ENCODE measurements at regions not wholly inside any gene's neighbourhood (a gene's known extent, or its start where the extent isn't known, plus 50 kb on each side); places are given as distances from the start of the nearest gene placed in this dataset.

- DNase-seq (ENCODE audit: low read depth) = no peak
Observed at GRCh38 chr15:46316024-46316423, 681.2 kb downstream of the SQOR start.

DNA sequence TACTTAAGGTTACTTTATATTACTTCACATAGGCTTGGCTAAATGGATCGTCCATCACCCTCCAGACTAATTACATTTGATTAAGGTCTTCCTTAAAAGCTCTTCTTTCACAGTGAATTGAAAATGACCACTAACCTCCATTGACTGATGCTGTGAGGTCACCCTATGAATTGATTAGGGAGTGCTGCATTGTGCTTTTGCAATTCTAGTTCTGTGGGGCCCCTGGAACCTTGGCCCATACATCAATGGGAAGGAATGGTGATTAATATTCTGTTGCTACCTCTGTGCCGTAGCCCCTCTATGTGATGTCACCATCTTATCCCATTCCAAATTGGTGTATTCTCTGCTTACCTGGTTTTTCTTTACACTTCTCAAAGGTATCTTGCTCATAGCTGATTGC is 682.2 kb downstream of the SQOR start:
- no peak for DNase-seq (ENCODE audit: low read depth)

GRCh38 chr15:46322753-46323152 is 687.9 kb downstream of the SQOR start:
- no peak for DNase-seq (ENCODE audit: low read depth)

DNA sequence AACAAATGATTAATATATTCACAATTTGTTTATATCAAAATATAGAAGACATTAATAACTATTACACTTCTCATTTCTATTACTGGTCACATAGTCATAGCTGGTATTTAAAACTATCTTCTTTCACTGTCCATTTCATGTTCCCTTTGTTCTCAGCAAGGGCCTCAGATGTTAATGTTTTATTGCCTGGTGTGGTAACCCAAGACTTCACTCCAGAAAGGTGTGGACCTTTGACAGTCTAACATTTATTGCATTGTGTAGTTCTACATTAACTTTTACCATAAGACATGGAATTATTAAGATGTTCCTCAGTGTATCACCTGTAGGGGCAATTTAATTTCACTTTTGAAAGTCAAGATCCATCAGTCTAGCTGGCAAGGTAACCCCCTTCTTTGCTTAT is 691.3 kb downstream of the SQOR start:
- DNase-seq (ENCODE audit: low read depth) = no peak

DNA sequence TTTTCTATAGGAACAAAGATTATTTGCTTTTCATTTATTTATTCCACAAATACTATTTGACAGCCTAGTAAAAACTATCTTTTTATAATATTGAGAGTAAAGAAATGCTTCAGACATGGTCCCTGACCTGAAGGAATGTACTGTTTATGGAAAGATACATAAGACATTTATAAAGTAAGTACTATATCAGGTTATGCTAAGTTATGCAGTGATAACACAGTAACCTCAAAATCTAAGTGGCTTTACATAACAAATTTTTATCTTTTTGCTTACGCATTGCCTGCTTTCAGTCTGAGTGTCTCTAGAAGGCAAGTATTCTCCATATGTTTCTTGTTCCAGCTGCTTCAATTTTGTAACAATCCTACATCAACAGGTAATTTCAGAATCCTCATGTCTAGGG is 694.0 kb downstream of the SQOR start:
- no peak for DNase-seq (ENCODE audit: low read depth)

GRCh38 chr15:46329876-46330275 is 695.0 kb downstream of the SQOR start:
- no peak for DNase-seq (ENCODE audit: low read depth)

DNA sequence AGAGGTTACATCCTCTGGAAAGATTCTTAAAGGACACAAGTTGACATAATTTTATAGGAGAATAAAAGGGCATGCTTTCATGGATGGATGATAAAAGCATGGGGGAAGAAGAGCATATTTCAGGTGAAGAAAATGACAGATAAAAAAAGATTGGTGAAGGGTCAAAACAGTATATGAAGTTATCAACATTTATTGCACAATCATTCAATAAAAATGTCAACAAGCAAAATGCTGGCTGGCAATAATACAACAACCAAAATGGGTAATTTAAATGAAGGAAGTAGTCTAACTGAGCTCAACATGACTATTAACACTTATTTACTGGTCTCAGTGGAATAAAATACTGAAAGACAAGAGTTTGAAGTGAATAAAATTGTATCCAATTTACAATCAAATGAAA is 696.7 kb downstream of the SQOR start:
- DNase-seq (ENCODE audit: low read depth) = no peak

DNA sequence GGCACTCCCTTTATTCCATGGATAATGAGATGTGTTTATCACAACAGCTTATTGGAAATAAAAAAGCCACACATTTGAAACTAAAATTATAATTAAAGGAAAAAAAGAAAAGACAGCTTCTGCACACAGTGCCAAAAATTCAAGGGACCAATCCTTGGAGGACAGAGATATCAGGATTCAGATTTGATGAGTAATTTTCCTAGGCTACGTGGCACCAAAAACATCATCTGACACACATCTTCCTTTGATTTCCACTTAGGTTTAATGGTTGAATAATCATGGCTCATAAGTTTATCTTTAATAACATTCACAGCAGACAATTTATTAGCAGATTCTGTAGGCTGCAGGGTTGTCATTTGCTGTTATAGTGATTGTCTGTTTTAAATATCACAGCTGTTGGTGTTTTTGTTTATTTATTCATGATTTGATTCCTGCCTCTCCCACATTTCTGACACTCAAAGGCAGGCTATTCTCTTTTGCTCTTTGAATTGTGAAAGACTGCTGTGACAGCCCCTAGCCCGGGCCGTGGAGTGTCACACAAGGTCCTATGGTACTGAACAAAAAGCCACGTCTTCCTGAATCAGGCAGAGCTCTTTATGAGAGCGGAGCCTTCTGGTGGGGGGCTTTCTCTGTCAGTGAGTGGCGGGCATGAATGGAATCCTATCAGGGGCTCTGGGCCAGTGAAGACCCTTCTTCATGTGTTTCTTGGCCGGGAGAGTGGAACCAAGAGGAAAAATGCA is 708.5 kb downstream of the SQOR start:
- no peak for DNase-seq (ENCODE audit: low read depth)

- no peak for DNase-seq (ENCODE audit: low read depth)
Observed at GRCh38 chr15:46344115-46344724, 709.4 kb downstream of the SQOR start.

DNA sequence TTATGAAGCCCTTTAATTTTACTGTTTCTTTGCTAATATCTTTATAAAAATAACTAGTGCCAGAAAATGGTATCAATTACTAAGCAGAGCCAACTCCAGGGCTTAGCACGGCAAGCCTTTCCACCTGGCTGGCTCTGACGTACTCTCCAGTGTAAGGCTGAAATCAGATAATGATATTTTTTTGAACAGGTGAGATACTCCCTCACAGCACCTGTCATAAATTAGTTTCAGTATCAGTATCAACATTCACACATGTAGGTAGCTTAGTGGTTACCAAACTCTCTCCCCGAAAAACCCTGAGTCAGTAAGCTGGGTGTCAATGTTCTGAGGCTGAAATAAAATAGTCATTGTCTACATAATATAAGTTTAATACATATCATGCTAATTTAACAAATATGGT is 710.1 kb downstream of the SQOR start:
- no peak for DNase-seq (ENCODE audit: low read depth)

DNA sequence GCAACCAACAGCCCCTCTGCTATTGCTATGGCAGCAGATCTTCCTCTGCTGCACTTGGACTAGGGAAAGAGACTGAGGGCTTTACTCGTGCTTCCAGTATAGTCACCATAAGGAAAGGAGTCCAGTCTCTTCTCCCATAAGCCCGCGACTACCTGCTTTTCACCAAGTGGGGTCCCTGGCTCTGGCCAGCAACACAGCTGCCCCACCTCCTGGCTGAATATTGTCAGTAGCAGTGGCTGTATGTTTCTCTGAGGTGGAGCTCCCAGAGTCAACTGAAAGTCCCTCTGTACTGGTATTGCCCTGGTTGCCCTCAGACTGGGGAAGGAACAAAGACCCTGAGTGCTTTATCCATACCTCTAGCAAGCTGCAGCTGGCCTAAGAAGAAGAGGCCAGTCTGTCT is 719.6 kb downstream of the SQOR start:
- DNase-seq (ENCODE audit: low read depth) = no peak

DNA sequence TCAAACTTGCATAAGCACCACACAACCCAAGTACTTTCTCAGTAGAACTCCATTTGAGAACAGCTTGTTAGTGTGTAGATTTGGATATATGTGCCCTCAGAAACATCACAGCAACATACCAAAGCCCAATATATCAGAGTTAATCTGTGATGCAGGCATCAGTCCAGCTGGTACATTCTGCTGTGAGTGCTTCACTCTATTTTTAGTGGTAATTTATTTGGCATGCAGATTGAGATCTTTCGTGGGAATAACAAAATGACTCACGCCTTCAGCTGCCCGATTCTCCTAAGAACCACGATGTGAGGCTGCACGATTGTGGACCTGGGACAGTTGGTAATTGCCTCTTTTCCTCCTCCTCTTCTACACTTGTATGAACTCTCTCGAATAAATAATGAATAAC is 730.7 kb downstream of the SQOR start:
- DNase-seq (ENCODE audit: low read depth) = peak; percentile 14

- no peak for DNase-seq (ENCODE audit: low read depth)
Observed at GRCh38 chr15:46366360-46367007, 731.7 kb downstream of the SQOR start.

DNA sequence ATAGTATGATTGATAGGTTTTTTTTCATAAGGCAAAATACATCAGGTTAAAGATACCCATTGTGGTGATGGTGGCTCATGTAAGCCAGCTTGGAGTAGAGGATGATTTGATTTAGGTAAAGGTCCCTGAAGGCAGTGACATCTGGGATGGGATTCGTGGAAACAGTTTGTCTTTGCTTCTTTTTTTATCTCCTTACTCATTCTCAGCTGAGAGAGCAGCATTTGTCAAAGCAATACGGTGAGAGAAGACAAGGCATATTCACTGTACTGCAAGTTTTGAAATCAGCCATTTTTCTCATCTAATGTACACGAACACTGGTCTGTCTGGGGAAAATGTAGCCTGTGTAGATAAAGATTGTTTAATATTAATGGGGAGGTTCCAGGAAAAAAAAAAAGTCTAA is 749.1 kb downstream of the SQOR start:
- no peak for DNase-seq (ENCODE audit: low read depth)

GRCh38 chr15:46386356-46386755 is 751.5 kb downstream of the SQOR start:
- no peak for DNase-seq (ENCODE audit: low read depth)

DNA sequence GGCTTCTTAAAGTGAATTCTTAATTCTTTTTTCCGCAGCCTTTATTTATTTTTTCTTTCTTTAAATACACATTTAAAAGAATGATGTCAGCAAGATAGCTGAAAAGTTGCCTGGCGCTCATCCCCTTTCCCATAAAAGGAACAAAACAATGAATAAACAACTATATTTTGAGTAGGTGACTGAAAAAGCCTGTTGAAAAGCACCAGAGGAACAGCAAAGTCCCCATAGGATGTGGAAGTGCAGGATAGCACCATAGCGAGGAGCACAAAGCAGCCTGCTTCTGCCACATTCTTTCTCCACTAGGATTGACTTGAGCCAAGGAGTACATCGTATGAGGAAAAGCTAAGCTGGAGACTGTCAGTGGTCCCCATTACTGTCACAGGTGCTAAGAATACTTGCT is 754.9 kb downstream of the SQOR start:
- no peak for DNase-seq (ENCODE audit: low read depth)

- no peak for DNase-seq (ENCODE audit: low read depth)
Observed at GRCh38 chr15:46394463-46394862, 759.6 kb downstream of the SQOR start.

- DNase-seq (ENCODE audit: low read depth) = no peak
Observed at GRCh38 chr15:46408312-46408711, 773.5 kb downstream of the SQOR start.

- DNase-seq (ENCODE audit: low read depth) = no peak
Observed at GRCh38 chr15:46409841-46410301, 775.0 kb downstream of the SQOR start.

DNA sequence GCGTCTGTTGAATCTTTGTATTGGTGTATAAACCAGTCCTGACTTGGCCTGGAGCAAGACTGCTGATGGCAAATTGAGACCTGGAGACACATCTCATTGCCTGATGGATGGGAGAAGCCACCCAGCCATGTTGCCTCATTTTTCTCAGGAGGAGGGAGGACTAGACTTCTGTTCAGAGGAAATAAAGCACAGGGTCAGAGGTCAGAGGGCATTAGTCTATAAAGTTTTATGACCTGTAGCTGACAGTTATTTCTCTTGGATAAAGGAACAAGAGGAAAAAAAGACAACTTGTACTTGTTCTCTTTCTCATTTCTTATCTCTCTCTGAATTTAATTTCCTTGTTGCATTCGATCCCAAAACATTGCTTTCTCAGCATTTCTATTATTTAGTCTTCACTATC is 775.9 kb downstream of the SQOR start:
- no peak for DNase-seq (ENCODE audit: low read depth)

DNA sequence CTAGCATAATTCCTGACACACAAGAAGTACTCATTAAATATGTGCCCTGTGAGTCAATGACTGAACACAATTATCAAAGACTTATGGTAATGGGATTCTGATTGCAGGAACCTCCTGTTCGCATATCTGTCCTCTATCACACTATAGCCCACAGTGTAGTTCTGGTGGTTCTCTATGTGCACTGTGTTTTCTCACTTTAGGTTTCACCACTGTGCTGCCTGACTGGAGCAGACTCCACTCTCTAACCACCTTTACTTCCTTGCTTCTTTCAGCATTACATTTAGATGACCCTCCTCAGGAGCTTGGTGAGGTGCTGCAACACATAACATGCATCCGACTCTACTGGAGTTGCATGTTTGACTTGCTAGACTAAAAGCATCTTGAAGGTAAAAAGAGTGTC is 777.1 kb downstream of the SQOR start:
- no peak for DNase-seq (ENCODE audit: low read depth)

DNA sequence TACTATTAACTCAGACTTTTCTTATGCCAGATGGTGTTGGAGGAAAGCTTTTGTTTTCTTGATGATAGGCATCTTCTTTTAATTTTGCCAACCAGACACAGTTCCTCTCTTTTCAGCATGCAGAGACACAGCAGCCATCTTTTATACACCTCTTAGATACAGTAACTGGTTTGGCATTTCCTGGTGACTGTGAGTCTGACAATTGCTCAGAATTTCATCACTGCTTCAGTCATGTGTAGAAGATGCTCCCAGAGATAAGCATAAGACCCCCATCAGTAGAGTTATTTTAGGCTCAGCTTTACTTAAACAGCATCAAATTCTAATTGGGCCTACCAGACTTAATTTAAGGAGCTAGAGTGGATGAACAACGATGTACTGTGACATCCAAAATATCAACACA is 779.0 kb downstream of the SQOR start:
- no peak for DNase-seq (ENCODE audit: low read depth)

- no peak for DNase-seq (ENCODE audit: low read depth)
Observed at GRCh38 chr15:46416544-46416943, 781.7 kb downstream of the SQOR start.

DNA sequence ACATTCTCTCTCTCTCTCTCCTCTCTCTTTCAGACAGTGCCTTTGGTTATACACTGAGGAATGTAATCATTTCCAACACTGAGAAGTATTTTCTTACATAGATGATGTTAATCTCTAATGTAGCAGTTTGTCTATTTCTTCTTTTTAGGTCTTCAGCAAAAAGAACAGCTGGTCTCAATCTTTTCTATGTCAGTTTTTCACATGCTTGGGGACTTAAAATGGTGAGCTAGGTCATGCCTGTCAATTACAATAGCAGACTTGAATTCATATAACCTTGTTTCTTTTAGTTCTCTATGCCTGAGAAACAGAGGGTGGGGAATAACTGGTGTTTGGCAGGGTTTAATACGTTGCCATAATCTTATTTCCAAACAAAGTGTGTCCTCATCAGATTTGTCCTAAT is 786.2 kb downstream of the SQOR start:
- no peak for DNase-seq (ENCODE audit: low read depth)

All from non-pigmented ciliary epithelial cell (primary cell).